Mesendoderm (in vitro differentiated cells): ENCODE measurements at regions not wholly inside any gene's neighbourhood (a gene's known extent, or its start where the extent isn't known, plus 50 kb on each side); places are given as distances from the start of the nearest gene placed in this dataset.

Source experiments
- DNase-seq: peaks from one replicate; pipeline ENCODE4 v3.0.0; 2013
- H2AK5ac ChIP-seq: 2 replicates; pipeline ENCODE4 v1.6.1; 2013; ENCODE audit warnings: low read length, inconsistent platforms
- H2BK120ac ChIP-seq: 2 replicates; pipeline ENCODE4 v1.6.1; 2013; ENCODE audit warnings: low read depth, mild to moderate bottlenecking, low read length, moderate library complexity, mixed read lengths
- H2BK15ac ChIP-seq: replicated peaks from 2 replicates; pipeline ENCODE4 v1.6.1; 2013; ENCODE audit warnings: low read depth, mild to moderate bottlenecking, moderate library complexity
- H2BK5ac ChIP-seq: 2 replicates; pipeline ENCODE4 v1.6.1; 2013; ENCODE audit warnings: low read length, inconsistent platforms
- H3K18ac ChIP-seq: 2 replicates; pipeline ENCODE4 v1.6.1; 2013; ENCODE audit warnings: mild to moderate bottlenecking, low read length, mixed read lengths
- H3K23ac ChIP-seq: one replicate; pipeline ENCODE4 v1.6.1; 2013; ENCODE audit warnings: low read length
- H3K27ac ChIP-seq: 2 replicates; pipeline ENCODE4 v1.5.1; 2013; ENCODE audit warnings: low read depth, mild to moderate bottlenecking, inconsistent platforms, low read length, moderate library complexity
- H3K27me3 ChIP-seq: 2 replicates; pipeline ENCODE4 v1.6.1; 2013; ENCODE audit warnings: low read length, control low read depth, mild to moderate bottlenecking, inconsistent platforms; ENCODE audit not compliant: insufficient read depth, poor library complexity
- H3K36me3 ChIP-seq: 2 replicates; pipeline ENCODE4 v1.6.1; 2013; ENCODE audit warnings: low read length, inconsistent platforms; ENCODE audit not compliant: control insufficient read depth, insufficient read depth
- H3K4ac ChIP-seq: one replicate; pipeline ENCODE4 v1.6.1; 2013; ENCODE audit warnings: low read depth, mild to moderate bottlenecking, low read length, moderate library complexity
- H3K4me1 ChIP-seq: 2 replicates; pipeline ENCODE4 v1.6.1; 2013; ENCODE audit warnings: low read depth, low read length, inconsistent platforms; ENCODE audit not compliant: control insufficient read depth
- H3K4me2 ChIP-seq: 2 replicates; pipeline ENCODE4 v1.6.1; 2013; ENCODE audit warnings: low read length
- H3K4me3 ChIP-seq: 2 replicates; pipeline ENCODE4 v1.5.1; 2013; ENCODE audit warnings: mild to moderate bottlenecking, low read length
- H3K56ac ChIP-seq: one replicate; pipeline ENCODE4 v1.6.1; 2013; ENCODE audit warnings: low read length
- H3K79me1 ChIP-seq: 2 replicates; pipeline ENCODE4 v1.6.1; 2013; ENCODE audit warnings: low read length, inconsistent platforms
- H3K79me2 ChIP-seq: 2 replicates; pipeline ENCODE4 v1.6.1; 2013; ENCODE audit warnings: mild to moderate bottlenecking, low read length; ENCODE audit not compliant: control insufficient read depth, insufficient read depth
- H3K9ac ChIP-seq: 2 replicates; pipeline ENCODE4 v1.6.1; 2013; ENCODE audit warnings: low read length, inconsistent platforms
- H4K5ac ChIP-seq: one replicate; pipeline ENCODE4 v1.6.1; 2013; ENCODE audit warnings: low read length
- H4K8ac ChIP-seq: one replicate; pipeline ENCODE4 v1.6.1; 2013; ENCODE audit warnings: low read depth, mild to moderate bottlenecking, control low read depth, low read length, moderate library complexity
- WGBS: extraction: QIAGEN DNeasy Blood & Tissue Kit; methylation state at CpG from one replicate; pipeline ENCODE4 v1.1.7; 2013; ENCODE audit warnings: low lambda C conversion rate, missing lambda C conversion rate; ENCODE audit not compliant: insufficient coverage; ENCODE audit errors: extremely low coverage; 5-methylcytosine and 5-hydroxymethylcytosine counted together

DNA sequence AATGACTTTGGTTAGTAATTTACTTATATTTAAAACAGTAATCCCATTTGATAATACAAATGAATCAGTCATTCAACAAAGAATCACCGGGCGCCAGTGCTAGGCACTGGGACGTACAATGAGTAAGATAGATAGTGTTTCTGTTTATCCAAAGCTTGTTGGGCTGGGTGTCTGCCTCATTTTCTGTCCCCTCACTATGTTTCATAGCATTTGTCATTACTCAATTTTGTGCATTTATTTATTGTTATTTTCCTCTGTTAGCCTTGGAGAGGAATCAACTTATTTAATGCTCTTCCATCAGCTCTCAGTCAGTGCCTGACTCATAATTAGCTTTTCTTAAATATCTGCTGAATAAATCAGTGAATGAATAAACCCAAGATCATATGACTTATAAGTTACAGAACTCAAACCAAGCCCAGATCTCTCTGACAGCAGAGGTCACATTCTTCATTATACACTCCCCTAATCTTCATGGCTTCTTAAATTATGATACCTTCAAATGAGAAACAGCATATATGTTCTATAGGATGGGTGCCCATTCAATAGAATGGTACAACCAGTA is 86.2 kb downstream of the TSPAN8 start:
- no peak for DNase-seq
- Histone ChIP-seq H3K18ac (no peak overlapping the region), H2AK5ac (no peak overlapping the region), H3K4ac (no peak overlapping the region), H3K4me3 (no peak overlapping the region), H3K56ac (no peak overlapping the region), H2BK15ac (no peak overlapping the region), H3K4me1 (no peaks in the 10 kb centered on the region), H3K79me2 (no peaks in the 10 kb centered on the region), H2BK120ac (no peak overlapping the region), H4K5ac (no peak overlapping the region), H3K27ac (no peak overlapping the region), H4K8ac (no peak overlapping the region), H3K36me3 (no peaks in the 10 kb centered on the region), H3K23ac (no peak overlapping the region), H3K9ac (no peak overlapping the region), H3K27me3 (no peaks in the 10 kb centered on the region), H3K79me1 (no peaks in the 10 kb centered on the region), H2BK5ac (no peak overlapping the region), H3K4me2 (no peak overlapping the region)
- no CpG with 5 or more reads among the region's 3 CpGs for WGBS

DNA sequence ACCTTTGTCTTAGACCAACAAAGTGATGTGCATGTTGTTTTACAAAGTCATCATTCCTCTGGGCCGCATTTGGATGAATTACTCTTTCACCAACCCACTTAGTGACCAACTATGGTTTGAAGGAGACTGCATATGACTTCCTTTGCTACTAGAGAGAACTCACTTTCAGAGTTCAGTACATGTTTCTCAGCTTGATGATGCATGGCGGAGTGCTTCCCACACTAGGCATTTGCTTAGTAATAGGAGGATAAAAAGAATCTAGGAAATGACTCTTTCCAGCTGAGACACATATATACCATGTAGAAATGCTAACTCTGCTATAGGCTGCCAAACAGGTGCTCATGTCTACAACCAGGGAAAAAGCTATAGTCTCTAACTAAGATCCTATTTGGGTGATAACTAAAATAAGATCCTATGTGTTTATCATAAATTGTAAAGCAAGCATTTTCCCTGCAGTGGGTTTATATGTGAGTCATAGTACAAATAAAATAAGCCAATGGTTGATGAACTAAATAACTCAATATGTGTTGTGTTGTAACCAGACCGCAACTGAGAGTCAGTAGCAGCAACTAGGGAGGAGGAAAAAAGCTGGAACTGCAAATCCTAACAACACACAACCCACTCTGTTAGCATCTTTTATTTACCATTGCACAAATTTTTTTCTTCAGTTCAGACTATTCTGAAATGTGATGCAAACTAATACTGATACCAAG is 87.2 kb downstream of the TSPAN8 start:
- no peak overlapping the region for H3K4me3 ChIP-seq
- H2BK15ac ChIP-seq = no peak overlapping the region
- H3K79me2 ChIP-seq = no peaks in the 10 kb centered on the region
- no peak overlapping the region for H3K4ac ChIP-seq
- H3K36me3 ChIP-seq = no peaks in the 10 kb centered on the region
- H3K18ac ChIP-seq = no peak overlapping the region
- no peak overlapping the region for H3K4me2 ChIP-seq
- no peak overlapping the region for H4K8ac ChIP-seq
- H3K56ac ChIP-seq = no peak overlapping the region
- no peak for DNase-seq
- H3K79me1 ChIP-seq = no peaks in the 10 kb centered on the region
- H2BK120ac ChIP-seq = no peak overlapping the region
- no peak overlapping the region for H4K5ac ChIP-seq
- H3K23ac ChIP-seq = no peak overlapping the region
- H3K9ac ChIP-seq = no peak overlapping the region
- H2BK5ac ChIP-seq = no peak overlapping the region
- H3K27ac ChIP-seq = no peak overlapping the region
- no CpG with 5 or more reads among the region's 3 CpGs for WGBS
- H3K4me1 ChIP-seq = no peaks in the 10 kb centered on the region
- no peak overlapping the region for H2AK5ac ChIP-seq
- no peaks in the 10 kb centered on the region for H3K27me3 ChIP-seq

DNA sequence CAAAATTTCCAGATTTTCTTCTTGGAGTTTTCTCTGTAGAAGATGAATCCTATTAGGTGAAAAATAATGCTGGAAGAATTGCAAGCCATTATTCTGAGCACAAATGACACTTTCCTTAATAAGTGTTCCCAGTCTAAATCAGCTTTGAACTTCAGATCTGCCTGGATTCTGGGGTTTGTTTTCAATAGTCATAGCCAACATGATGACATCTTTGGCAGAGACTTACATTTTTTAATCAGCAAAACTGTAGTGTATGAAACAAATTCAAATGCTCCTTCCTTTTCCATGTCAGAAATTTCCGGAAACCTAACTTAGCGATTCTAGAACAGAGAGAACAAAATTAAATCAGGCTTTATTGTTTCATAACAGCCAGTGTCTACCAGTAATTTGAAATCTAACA is 88.5 kb downstream of the TSPAN8 start:
- Histone ChIP-seq H2BK120ac (no peak overlapping the region), H4K8ac (no peak overlapping the region), H3K23ac (no peak overlapping the region), H3K4ac (no peak overlapping the region), H2BK5ac (no peak overlapping the region), H3K18ac (no peak overlapping the region), H3K79me2 (no peaks in the 10 kb centered on the region), H3K9ac (no peak overlapping the region), H3K27ac (no peak overlapping the region), H3K4me1 (no peaks in the 10 kb centered on the region), H2AK5ac (no peak overlapping the region), H4K5ac (no peak overlapping the region), H3K56ac (no peak overlapping the region), H3K79me1 (no peaks in the 10 kb centered on the region), H3K4me2 (no peak overlapping the region), H3K27me3 (no peaks in the 10 kb centered on the region), H3K4me3 (no peak overlapping the region), H2BK15ac (no peak overlapping the region), H3K36me3 (no peaks in the 10 kb centered on the region)
- no peak for DNase-seq
- WGBS = no CpG with 5 or more reads among the region's 2 CpGs

DNA sequence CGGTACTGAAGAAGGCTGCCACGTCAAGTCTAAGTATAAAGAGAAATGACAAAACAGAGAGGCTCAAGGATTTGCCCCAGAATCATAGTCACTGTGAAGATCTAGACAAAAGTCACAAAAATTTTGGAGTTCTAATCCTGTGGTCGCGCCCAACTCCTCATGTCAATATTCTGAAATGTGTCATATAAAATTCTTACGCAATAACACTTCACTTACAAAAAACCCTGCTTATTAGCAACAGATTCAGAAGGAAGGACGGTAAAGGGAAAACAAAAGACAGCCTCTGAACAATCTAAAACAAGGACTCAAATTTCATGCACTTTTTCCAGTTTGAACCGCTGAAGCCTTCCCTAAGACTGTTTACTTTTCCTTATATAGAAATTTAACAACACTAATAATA is 94.7 kb downstream of the TSPAN8 start:
- Histone ChIP-seq H3K23ac (no peak overlapping the region), H3K36me3 (no peaks in the 10 kb centered on the region), H3K9ac (no peak overlapping the region), H3K4me1 (no peaks in the 10 kb centered on the region), H3K56ac (no peak overlapping the region), H3K27me3 (no peaks in the 10 kb centered on the region), H3K79me1 (no peaks in the 10 kb centered on the region), H3K4me3 (no peak overlapping the region), H2BK120ac (no peak overlapping the region), H3K4ac (no peak overlapping the region), H3K27ac (no peak overlapping the region), H2AK5ac (no peak overlapping the region), H3K4me2 (no peak overlapping the region), H3K79me2 (no peaks in the 10 kb centered on the region), H4K8ac (no peak overlapping the region), H3K18ac (no peak overlapping the region), H4K5ac (no peak overlapping the region), H2BK15ac (no peak overlapping the region), H2BK5ac (no peak overlapping the region)
- WGBS = no CpG with 5 or more reads among the region's 7 CpGs
- DNase-seq = no peak

DNA sequence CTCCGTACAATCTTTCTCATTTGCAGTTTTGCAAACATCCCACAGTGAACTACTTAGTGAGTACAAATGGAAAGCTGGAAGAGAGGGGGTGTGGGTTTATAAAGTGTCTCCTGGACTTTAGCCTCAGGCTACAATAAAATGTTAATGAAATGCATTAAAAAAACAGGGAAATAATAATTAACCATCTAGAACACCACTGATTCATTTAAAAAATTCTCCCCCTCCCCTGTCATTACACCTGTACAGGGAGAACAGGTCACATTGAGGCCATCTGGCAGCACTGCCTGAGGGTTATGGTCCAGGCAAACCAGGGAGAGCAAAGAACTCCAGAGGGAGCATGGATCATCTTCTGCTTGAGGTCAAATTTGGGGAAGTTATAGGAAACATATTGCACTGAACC is 96.3 kb downstream of the TSPAN8 start:
- Histone ChIP-seq H4K5ac (no peak overlapping the region), H2AK5ac (no peak overlapping the region), H3K27me3 (no peaks in the 10 kb centered on the region), H3K79me1 (no peaks in the 10 kb centered on the region), H3K79me2 (no peaks in the 10 kb centered on the region), H3K4me2 (no peak overlapping the region), H3K4ac (no peak overlapping the region), H3K4me1 (no peaks in the 10 kb centered on the region), H3K27ac (no peak overlapping the region), H2BK5ac (no peak overlapping the region), H3K56ac (no peak overlapping the region), H2BK120ac (no peak overlapping the region), H4K8ac (no peak overlapping the region), H3K23ac (no peak overlapping the region), H3K4me3 (no peak overlapping the region), H3K9ac (no peak overlapping the region), H2BK15ac (no peak overlapping the region), H3K36me3 (no peaks in the 10 kb centered on the region), H3K18ac (no peak overlapping the region)
- no peak for DNase-seq
- no CpG with 5 or more reads among the region's 1 CpG for WGBS

DNA sequence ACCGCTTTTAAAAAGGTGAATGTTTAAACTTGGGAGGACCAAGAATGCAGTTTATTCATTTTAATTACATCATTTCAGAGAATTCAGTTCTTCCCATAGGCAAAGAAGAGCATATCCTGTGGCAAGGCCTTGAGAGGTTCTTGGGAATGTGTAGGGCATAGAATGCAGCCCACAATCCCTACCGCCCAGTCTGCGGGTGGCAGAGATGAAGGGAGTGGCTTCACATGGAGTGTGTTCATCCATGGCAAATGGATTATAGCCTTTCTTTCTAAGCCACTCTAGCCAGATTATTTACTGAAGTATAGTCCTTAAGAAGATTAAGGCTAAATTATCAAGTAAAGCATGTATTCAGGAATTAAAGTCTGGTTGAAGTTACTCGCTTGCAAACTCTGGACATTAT is 97.4 kb downstream of the TSPAN8 start:
- Histone ChIP-seq H3K27me3 (no peaks in the 10 kb centered on the region), H4K8ac (no peak overlapping the region), H3K27ac (no peak overlapping the region), H3K18ac (no peak overlapping the region), H3K79me2 (no peaks in the 10 kb centered on the region), H3K79me1 (no peaks in the 10 kb centered on the region), H3K4me1 (no peaks in the 10 kb centered on the region), H2BK120ac (no peak overlapping the region), H3K36me3 (no peaks in the 10 kb centered on the region), H3K4me3 (no peak overlapping the region), H2BK15ac (no peak overlapping the region), H4K5ac (no peak overlapping the region), H2AK5ac (no peak overlapping the region), H3K4ac (no peak overlapping the region), H3K56ac (no peak overlapping the region), H3K4me2 (no peak overlapping the region), H3K23ac (no peak overlapping the region), H2BK5ac (no peak overlapping the region), H3K9ac (no peak overlapping the region)
- DNase-seq = no peak
- no CpG with 5 or more reads among the region's 4 CpGs for WGBS
